ENCODE measurements at regions not wholly inside any gene's neighbourhood (a gene's known extent, or its start where the extent isn't known, plus 50 kb on each side); places are given as distances from the start of the nearest gene placed in this dataset.

- no peak for DNase-seq
- no peaks in the 10 kb centered on the region for H3K36me3 Mint-ChIP-seq
- Histone ChIP-seq H3K36me3 (ENCODE audit: control insufficient read depth, insufficient read depth, low read length) (no peaks in the 10 kb centered on the region), H3K9me3 (ENCODE audit: control insufficient read depth in 2 of 2, low read length in 2 of 2) (no peaks in the 10 kb centered on the region), H3K4me3 (ENCODE audit: low read depth, low read length) (no peak overlapping the region), H3K27ac (ENCODE audit: insufficient read depth, low read length, poor library complexity, severe bottlenecking) (no peak overlapping the region), H3K27me3 (ENCODE audit: control insufficient read depth, insufficient read depth, low read length) (no peaks in the 10 kb centered on the region), H3K4me1 (ENCODE audit: control insufficient read depth, insufficient read depth, low read length, poor library complexity, severe bottlenecking) (no peaks in the 10 kb centered on the region)
- no peak overlapping the region for H3K4me3 Mint-ChIP-seq
- ATAC-seq (ENCODE audit: low read depth in 2 of 2) = no peak
- H3K9me3 Mint-ChIP-seq = peaks cover 0 to 9% (median 3%) of the 10 kb centered on the region in 7 donors
- H3K4me1 Mint-ChIP-seq = no peaks in the 10 kb centered on the region
- H3K27me3 Mint-ChIP-seq = no peaks in the 10 kb centered on the region
- no peak overlapping the region for H3K27ac Mint-ChIP-seq
Measured at GRCh38 chr5:168055141-168055683, 236.2 kb upstream of the WWC1 start.

DNA sequence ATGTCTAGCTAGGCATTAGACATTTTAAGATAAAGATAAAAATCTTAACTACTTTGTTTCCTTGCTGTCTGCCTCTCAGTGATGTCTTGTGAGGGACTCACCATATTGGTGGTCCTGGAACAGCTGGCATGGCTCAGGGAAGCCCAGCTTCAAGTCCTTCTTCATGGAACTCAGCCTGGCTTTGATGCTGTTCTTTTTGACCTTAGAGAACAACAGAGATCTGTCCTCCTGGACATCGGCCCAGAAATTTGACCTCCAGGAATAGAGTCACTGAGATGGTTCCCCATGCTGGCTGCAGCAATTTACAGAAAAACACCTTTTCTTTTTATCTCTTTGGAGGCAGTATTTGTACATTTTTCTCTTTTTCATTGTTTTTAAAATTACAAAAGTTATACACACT, 235.5 kb upstream of the WWC1 start:
- no peak for DNase-seq
- no peaks in the 10 kb centered on the region for H3K36me3 ChIP-seq (ENCODE audit: control insufficient read depth, insufficient read depth, low read length)
- no peak for ATAC-seq (ENCODE audit: low read depth in 2 of 2)
- Mint-ChIP-seq H3K27me3 (no peaks in the 10 kb centered on the region), H3K36me3 (no peaks in the 10 kb centered on the region), H3K9me3 (peaks cover 0 to 9% (median 3%) of the 10 kb centered on the region in 7 donors), H3K27ac (no peak overlapping the region), H3K4me1 (no peaks in the 10 kb centered on the region), H3K4me3 (no peak overlapping the region)
- H3K4me1 ChIP-seq (ENCODE audit: control insufficient read depth, insufficient read depth, low read length, poor library complexity, severe bottlenecking) = no peaks in the 10 kb centered on the region
- no peak overlapping the region for H3K27ac ChIP-seq (ENCODE audit: insufficient read depth, low read length, poor library complexity, severe bottlenecking)
- H3K4me3 ChIP-seq (ENCODE audit: low read depth, low read length) = no peak overlapping the region
- no peaks in the 10 kb centered on the region for H3K27me3 ChIP-seq (ENCODE audit: control insufficient read depth, insufficient read depth, low read length)
- no peaks in the 10 kb centered on the region for H3K9me3 ChIP-seq (ENCODE audit: control insufficient read depth in 2 of 2, low read length in 2 of 2)

GRCh38 chr5:168056499-168057182, 234.8 kb upstream of the WWC1 start:
- no peaks in the 10 kb centered on the region for H3K4me1 Mint-ChIP-seq
- H3K36me3 Mint-ChIP-seq = no peaks in the 10 kb centered on the region
- Histone ChIP-seq H3K36me3 (ENCODE audit: control insufficient read depth, insufficient read depth, low read length) (no peaks in the 10 kb centered on the region), H3K27ac (ENCODE audit: insufficient read depth, low read length, poor library complexity, severe bottlenecking) (no peak overlapping the region), H3K4me1 (ENCODE audit: control insufficient read depth, insufficient read depth, low read length, poor library complexity, severe bottlenecking) (no peaks in the 10 kb centered on the region), H3K9me3 (ENCODE audit: control insufficient read depth in 2 of 2, low read length in 2 of 2) (no peaks in the 10 kb centered on the region), H3K27me3 (ENCODE audit: control insufficient read depth, insufficient read depth, low read length) (no peaks in the 10 kb centered on the region), H3K4me3 (ENCODE audit: low read depth, low read length) (no peak overlapping the region)
- DNase-seq = no peak
- no peaks in the 10 kb centered on the region for H3K27me3 Mint-ChIP-seq
- no peak overlapping the region for H3K4me3 Mint-ChIP-seq
- no peak overlapping the region for H3K27ac Mint-ChIP-seq
- peaks cover 0 to 9% (median 5%) of the 10 kb centered on the region in 7 donors for H3K9me3 Mint-ChIP-seq
- ATAC-seq (ENCODE audit: low read depth in 2 of 2) = no peak

- H3K27ac Mint-ChIP-seq = no peak overlapping the region
- no peak overlapping the region for H3K4me3 Mint-ChIP-seq
- DNase-seq (peak in 1 of 3 donors; percentile 1), ATAC-seq (ENCODE audit: low read depth in 2 of 2) (no peak)
- Histone ChIP-seq H3K36me3 (ENCODE audit: control insufficient read depth, insufficient read depth, low read length) (no peaks in the 10 kb centered on the region), H3K27me3 (ENCODE audit: control insufficient read depth, insufficient read depth, low read length) (no peaks in the 10 kb centered on the region), H3K4me3 (ENCODE audit: low read depth, low read length) (no peak overlapping the region), H3K4me1 (ENCODE audit: control insufficient read depth, insufficient read depth, low read length, poor library complexity, severe bottlenecking) (no peaks in the 10 kb centered on the region), H3K9me3 (ENCODE audit: control insufficient read depth in 2 of 2, low read length in 2 of 2) (no peaks in the 10 kb centered on the region), H3K27ac (ENCODE audit: insufficient read depth, low read length, poor library complexity, severe bottlenecking) (no peak overlapping the region)
- H3K36me3 Mint-ChIP-seq = no peaks in the 10 kb centered on the region
- H3K4me1 Mint-ChIP-seq = no peaks in the 10 kb centered on the region
- no peaks in the 10 kb centered on the region for H3K27me3 Mint-ChIP-seq
- H3K9me3 Mint-ChIP-seq = peaks cover 0 to 9% (median 5%) of the 10 kb centered on the region in 7 donors
Measured at GRCh38 chr5:168057905-168058304, 233.5 kb upstream of the WWC1 start.

- DNase-seq (no peak), ATAC-seq (ENCODE audit: low read depth in 2 of 2) (no peak)
- H3K4me1 ChIP-seq (ENCODE audit: control insufficient read depth, insufficient read depth, low read length, poor library complexity, severe bottlenecking) = no peaks in the 10 kb centered on the region
- H3K27ac ChIP-seq (ENCODE audit: insufficient read depth, low read length, poor library complexity, severe bottlenecking) = no peak overlapping the region
- H3K27me3 Mint-ChIP-seq = no peaks in the 10 kb centered on the region
- H3K36me3 Mint-ChIP-seq = no peaks in the 10 kb centered on the region
- peaks cover 0 to 9% (median 5%) of the 10 kb centered on the region in 7 donors for H3K9me3 Mint-ChIP-seq
- H3K4me3 Mint-ChIP-seq = no peak overlapping the region
- no peaks in the 10 kb centered on the region for H3K9me3 ChIP-seq (ENCODE audit: control insufficient read depth in 2 of 2, low read length in 2 of 2)
- H3K27ac Mint-ChIP-seq = no peak overlapping the region
- no peaks in the 10 kb centered on the region for H3K4me1 Mint-ChIP-seq
- H3K36me3 ChIP-seq (ENCODE audit: control insufficient read depth, insufficient read depth, low read length) = no peaks in the 10 kb centered on the region
- H3K4me3 ChIP-seq (ENCODE audit: low read depth, low read length) = no peak overlapping the region
- H3K27me3 ChIP-seq (ENCODE audit: control insufficient read depth, insufficient read depth, low read length) = no peaks in the 10 kb centered on the region
Measured at GRCh38 chr5:168059131-168059530, 232.3 kb upstream of the WWC1 start.

DNA sequence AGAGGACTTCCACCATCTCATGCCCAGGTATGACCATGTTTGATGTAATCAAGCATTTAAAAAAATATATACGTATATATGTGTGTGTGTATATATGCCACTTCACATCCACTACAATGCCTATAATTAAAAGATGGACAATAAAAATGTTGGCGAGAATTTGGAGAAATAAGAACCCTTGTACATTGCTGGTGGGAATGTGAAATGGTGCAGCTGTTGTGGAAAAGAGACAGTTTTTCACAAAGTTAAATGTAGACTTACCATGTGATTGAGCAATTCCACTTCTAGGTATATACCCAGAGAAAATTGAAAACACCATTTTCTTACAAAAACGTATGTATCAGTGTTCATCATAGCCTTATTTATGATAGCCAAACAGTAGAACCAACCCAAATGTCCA, 229.2 kb upstream of the WWC1 start:
- no peaks in the 10 kb centered on the region for H3K4me1 ChIP-seq (ENCODE audit: control insufficient read depth, insufficient read depth, low read length, poor library complexity, severe bottlenecking)
- no peak overlapping the region for H3K4me3 ChIP-seq (ENCODE audit: low read depth, low read length)
- Mint-ChIP-seq H3K4me1 (no peaks in the 10 kb centered on the region), H3K36me3 (no peaks in the 10 kb centered on the region), H3K9me3 (peaks cover 0 to 7% (median 4%) of the 10 kb centered on the region in 7 donors), H3K27ac (no peak overlapping the region), H3K4me3 (no peak overlapping the region), H3K27me3 (no peaks in the 10 kb centered on the region)
- H3K27ac ChIP-seq (ENCODE audit: insufficient read depth, low read length, poor library complexity, severe bottlenecking) = no peak overlapping the region
- no peaks in the 10 kb centered on the region for H3K27me3 ChIP-seq (ENCODE audit: control insufficient read depth, insufficient read depth, low read length)
- no peaks in the 10 kb centered on the region for H3K9me3 ChIP-seq (ENCODE audit: control insufficient read depth in 2 of 2, low read length in 2 of 2)
- ATAC-seq (ENCODE audit: low read depth in 2 of 2) = no peak
- DNase-seq = no peak
- no peaks in the 10 kb centered on the region for H3K36me3 ChIP-seq (ENCODE audit: control insufficient read depth, insufficient read depth, low read length)

DNA sequence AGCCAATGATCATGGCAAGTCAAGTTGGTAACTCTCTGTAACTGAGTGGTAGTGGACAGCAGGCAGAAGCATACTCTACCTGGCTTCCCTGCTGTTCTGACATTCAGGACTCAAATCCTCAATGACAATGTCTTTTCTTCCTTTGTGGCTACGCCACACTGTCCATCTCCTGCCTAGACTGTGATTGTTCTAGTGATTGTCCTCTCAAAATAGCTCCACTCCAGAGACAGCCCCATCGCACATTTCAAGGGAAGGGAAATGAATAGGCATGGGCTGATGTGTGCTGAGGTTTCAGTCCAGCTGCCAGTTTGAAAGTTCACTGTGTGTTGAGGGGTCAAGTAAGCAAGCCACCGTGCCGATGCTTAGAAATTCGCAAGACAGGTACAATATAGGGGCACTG, 227.0 kb upstream of the WWC1 start:
- no peaks in the 10 kb centered on the region for H3K4me1 ChIP-seq (ENCODE audit: control insufficient read depth, insufficient read depth, low read length, poor library complexity, severe bottlenecking)
- H3K27me3 ChIP-seq (ENCODE audit: control insufficient read depth, insufficient read depth, low read length) = no peaks in the 10 kb centered on the region
- no peaks in the 10 kb centered on the region for H3K4me1 Mint-ChIP-seq
- no peaks in the 10 kb centered on the region for H3K27me3 Mint-ChIP-seq
- H3K36me3 ChIP-seq (ENCODE audit: control insufficient read depth, insufficient read depth, low read length) = no peaks in the 10 kb centered on the region
- no peak overlapping the region for H3K4me3 ChIP-seq (ENCODE audit: low read depth, low read length)
- peaks cover 0 to 7% (median 0%) of the 10 kb centered on the region in 7 donors for H3K9me3 Mint-ChIP-seq
- no peak overlapping the region for H3K27ac ChIP-seq (ENCODE audit: insufficient read depth, low read length, poor library complexity, severe bottlenecking)
- H3K9me3 ChIP-seq (ENCODE audit: control insufficient read depth in 2 of 2, low read length in 2 of 2) = no peaks in the 10 kb centered on the region
- ATAC-seq (ENCODE audit: low read depth in 2 of 2) = no peak
- H3K36me3 Mint-ChIP-seq = no peaks in the 10 kb centered on the region
- DNase-seq = no peak
- H3K4me3 Mint-ChIP-seq = no peak overlapping the region
- no peak overlapping the region for H3K27ac Mint-ChIP-seq

DNA sequence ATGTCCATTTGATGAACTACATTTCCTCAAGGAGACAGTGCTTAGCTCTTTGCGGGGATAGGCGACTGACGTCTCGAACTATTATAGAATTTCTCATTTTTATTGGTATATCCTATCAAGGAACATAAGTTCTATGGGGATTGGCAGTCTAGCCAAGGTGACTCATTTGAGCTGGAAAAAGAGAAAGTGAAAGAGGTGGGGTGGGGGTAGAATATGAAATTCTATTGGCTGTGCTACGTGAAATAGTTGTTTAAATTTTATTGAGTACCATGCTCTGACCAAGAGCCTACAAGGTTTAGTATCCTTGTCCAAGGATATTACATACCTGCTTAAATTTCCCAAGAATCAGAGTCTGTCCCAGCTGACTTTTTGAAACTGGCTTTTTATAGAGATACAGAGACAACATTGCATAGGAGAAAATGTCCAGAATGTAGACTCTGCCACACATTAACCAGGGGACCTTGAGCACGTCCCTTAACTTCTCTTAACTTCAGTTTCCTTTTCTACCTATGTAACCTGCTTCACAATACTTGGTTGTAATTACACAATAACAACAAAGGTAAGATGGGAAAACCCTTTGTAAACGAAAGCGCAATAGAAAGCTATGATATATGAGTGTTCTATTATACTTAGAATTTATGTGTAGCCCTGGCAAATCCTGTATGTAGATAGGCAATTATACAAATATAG, 226.4 kb upstream of the WWC1 start:
- no peak for ATAC-seq (ENCODE audit: low read depth in 2 of 2)
- H3K27ac Mint-ChIP-seq = no peak overlapping the region
- H3K9me3 ChIP-seq (ENCODE audit: control insufficient read depth in 2 of 2, low read length in 2 of 2) = no peaks in the 10 kb centered on the region
- H3K4me3 Mint-ChIP-seq = no peak overlapping the region
- DNase-seq = no peak
- no peak overlapping the region for H3K27ac ChIP-seq (ENCODE audit: insufficient read depth, low read length, poor library complexity, severe bottlenecking)
- H3K36me3 Mint-ChIP-seq = no peaks in the 10 kb centered on the region
- H3K4me3 ChIP-seq (ENCODE audit: low read depth, low read length) = no peak overlapping the region
- no peaks in the 10 kb centered on the region for H3K36me3 ChIP-seq (ENCODE audit: control insufficient read depth, insufficient read depth, low read length)
- no peaks in the 10 kb centered on the region for H3K27me3 Mint-ChIP-seq
- H3K27me3 ChIP-seq (ENCODE audit: control insufficient read depth, insufficient read depth, low read length) = no peaks in the 10 kb centered on the region
- no peaks in the 10 kb centered on the region for H3K4me1 Mint-ChIP-seq
- no peaks in the 10 kb centered on the region for H3K4me1 ChIP-seq (ENCODE audit: control insufficient read depth, insufficient read depth, low read length, poor library complexity, severe bottlenecking)
- peaks cover 0 to 7% (median 0%) of the 10 kb centered on the region in 7 donors for H3K9me3 Mint-ChIP-seq
